ENCODE measurements at regions not wholly inside any gene's neighbourhood (a gene's known extent, or its start where the extent isn't known, plus 50 kb on each side); places are given as distances from the start of the nearest gene placed in this dataset.

GRCh38 chr12:67496581-67496980 lies 152.0 kb upstream of the DYRK2 start:
- DNase-seq (ENCODE audit: low spot score): no peak

DNA sequence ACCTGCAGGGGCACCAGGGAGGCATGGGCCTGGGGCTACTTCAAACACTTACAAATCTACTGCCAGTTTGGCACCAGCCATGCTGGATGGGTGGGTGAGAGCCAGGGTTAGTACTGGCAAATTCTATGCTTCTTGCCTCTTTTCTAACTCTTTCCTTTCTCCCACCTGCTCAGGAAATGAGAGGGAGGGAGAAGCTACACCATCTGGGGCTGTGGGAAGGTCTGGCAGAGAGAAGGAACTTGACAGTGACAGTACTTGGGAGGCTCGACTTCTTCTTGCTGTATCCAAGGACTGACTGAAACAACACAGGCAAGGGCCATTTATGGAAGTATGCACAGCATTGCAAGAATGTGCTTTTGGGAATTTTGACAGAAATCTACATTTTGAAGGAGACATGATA lies 149.6 kb upstream of the DYRK2 start:
- DNase-seq (ENCODE audit: low spot score): no peak

GRCh38 chr12:67501362-67501761 lies 147.2 kb upstream of the DYRK2 start:
- DNase-seq (ENCODE audit: low spot score): no peak

DNA sequence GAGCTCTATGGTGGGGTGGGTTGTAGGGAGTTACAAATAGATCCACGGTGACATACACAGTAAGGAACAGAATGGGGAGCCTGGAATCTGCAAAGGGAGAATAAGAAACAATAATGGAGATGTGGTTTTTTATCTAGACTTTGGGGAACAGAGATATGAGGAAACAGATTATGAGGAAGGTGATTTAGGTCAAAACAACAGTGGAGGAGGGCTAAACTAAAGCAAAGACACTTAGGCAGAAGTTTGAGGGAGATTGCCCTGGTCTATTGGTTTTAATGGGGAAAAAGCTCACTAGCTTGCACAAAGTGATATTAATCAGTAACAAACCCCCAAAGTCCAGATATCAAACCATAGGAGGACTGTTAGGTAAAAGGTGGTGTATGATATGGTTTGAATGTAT lies 144.5 kb upstream of the DYRK2 start:
- no peak for DNase-seq (ENCODE audit: low spot score)

- DNase-seq (ENCODE audit: low spot score): no peak
Observed at GRCh38 chr12:67506739-67507138, 141.8 kb upstream of the DYRK2 start.

DNA sequence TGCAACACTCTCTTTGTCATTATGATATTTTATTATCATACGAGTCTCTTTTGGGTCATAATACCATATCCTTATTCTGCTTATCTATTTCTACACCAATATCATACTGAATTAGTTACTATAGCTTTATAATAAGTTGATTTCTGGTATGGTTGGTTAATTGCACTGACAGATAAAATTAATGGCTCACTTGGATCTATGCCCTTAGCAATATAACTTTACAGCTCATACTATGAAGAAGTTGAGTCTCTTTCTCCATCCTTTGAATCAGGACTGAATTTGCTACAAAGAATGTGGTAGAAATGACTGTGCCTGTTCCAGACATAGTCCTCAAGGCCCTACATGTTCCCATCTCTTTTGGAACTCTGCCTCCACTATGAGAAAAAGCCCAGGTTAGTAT lies 139.7 kb upstream of the DYRK2 start:
- no peak for DNase-seq (ENCODE audit: low spot score)

GRCh38 chr12:67509666-67510386 lies 138.7 kb upstream of the DYRK2 start:
- DNase-seq (ENCODE audit: low spot score): no peak

GRCh38 chr12:67512061-67512460 lies 136.5 kb upstream of the DYRK2 start:
- DNase-seq (ENCODE audit: low spot score): no peak

DNA sequence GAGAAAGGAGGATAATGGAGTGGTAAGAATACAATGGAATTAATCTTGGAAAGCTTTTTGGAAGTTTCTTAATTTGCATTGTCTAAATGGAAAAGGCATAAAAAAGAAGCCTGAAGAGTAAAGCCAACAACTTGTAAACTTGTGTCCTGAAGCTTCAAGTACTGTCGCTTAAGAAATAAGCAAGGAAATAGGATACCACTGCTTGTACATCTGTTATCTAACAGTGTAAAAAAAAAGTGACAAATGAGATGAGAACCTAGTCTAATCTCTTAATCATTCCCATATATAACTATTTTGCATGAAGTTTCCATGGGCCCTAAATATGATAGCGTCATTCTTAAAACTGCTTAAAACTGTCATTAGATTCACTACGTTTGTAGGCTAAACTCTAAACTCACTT lies 134.0 kb upstream of the DYRK2 start:
- no peak for DNase-seq (ENCODE audit: low spot score)

DNA sequence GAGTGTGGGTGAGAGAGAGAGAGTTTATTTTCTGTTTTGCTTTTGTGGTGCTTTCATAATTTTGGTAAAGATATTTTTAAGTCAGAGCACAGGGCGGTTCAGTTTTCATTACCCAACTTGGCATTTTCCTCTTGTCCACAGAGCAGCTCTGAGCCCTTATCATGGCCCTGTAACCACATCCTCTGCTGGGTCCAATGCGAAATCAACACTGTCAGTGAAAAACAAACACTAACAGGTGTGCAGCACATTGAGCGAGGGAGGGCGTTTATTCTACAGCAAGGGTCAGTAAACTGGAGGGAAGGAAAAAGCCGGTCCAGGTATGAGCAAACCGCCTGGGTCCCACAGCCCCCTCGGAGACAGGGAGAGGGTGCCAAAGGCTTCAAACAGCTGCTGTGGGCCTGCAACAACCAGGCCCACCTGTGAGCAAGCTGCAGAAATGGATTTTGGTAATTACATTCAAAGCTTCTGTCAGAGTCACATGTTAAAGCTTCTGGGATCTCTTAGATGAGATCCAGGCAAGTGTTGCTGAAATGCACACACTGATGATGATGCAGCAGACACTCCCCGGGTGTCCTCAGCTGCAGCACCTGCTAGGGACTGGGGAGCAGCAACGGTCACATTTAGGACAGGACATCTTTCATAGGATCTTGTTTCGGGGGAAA lies 132.7 kb upstream of the DYRK2 start:
- no peak for DNase-seq (ENCODE audit: low spot score)

DNA sequence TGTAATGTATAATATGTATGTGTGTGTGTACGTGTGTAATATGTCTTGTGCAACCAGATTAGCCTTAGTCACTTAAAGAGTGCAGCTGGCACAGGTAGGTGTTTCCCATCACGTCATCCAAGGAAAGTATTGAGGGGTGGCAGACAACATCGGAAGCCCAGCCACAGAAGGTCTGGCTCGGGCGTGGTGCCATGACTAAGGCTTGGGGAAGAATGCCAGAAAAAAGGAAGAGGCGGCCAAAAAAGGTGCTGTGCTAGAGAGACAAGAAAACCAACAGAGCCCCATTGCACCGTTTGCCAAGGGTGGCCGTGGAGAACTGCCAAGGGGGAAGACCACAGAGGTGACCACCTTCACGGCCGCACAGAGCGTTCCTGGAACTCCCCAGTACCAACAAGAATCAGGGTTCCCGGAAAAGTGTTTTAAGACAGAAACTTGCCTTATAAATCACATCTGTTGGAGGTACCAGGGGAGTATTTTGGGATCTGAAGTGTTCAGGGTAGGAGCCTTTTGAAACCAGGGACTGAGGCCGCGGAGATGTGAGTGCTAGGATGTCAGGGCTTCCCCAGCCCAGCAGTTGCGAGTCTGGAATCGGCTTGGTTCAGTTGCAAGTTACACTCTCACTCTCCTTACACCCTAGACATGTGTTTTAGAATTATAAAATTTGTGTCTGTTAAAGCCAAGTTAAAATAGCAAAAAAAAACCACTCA lies 131.2 kb upstream of the DYRK2 start:
- DNase-seq (ENCODE audit: low spot score): no peak

DNA sequence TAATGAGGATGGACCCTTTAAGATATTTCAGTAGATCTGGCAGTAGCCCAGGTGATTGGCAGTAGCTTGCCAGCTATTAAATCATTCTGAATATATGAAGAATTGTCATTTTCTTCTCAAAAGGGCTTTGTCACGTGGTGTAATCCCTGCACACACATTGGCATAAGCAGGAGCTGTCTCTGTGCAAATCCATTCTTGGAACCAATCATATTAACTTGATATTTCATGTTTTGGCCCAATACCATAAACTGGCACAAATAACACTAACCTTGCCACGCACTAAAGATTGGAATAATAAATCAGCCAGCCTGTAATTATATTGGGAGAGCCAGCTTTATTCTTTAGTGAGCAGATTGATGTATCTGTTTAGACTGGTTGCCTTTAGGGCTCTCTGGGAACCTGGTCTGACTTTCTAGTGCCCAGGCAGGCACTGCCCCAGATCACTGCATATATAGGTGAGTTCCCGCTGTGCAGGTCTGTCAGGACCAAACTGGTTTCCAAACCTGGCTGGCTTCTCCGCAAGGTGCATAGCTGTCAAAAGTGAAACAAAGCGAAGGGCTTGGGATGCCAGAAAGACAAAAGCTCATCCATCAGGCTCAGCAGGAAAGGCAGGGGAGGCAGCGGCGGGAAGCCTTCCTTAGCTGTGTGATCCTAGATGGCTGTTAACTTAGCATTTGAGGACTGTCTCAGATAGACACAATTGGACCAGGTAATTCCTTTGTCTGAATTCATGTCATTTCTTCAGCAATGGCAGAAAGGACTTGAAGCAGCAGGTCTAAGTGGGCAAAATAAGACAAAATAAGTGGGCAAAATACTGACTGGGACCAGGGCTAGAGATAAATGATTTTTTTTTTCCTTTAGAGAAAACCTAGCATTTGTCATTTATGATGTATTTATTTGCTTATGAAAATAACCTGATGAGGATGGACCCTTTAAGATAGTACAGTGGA lies 128.8 kb upstream of the DYRK2 start:
- no peak for DNase-seq (ENCODE audit: low spot score)

- no peak for DNase-seq (ENCODE audit: low spot score)
Observed at GRCh38 chr12:67520606-67521005, 127.9 kb upstream of the DYRK2 start.

DNA sequence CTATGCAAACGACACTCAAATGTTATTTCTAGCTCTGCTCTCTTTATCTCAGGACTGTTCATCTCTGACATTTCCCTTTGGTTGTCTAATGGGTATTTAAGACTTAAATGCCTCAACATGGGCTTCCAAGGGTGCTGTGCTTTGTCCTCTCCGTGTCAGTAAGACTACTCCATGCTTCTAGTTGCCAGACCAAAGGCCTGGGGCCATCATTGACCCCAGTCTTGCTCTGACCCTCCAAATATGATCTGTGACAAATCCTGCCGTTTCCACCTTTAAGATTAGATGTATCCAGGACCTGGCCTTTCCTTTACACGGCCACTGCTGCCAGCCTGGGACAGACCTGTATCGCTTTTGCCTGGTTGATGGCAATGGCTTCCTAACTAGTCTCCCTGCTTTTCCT lies 126.3 kb upstream of the DYRK2 start:
- no peak for DNase-seq (ENCODE audit: low spot score)

- DNase-seq (ENCODE audit: low spot score): no peak
Observed at GRCh38 chr12:67523538-67523937, 125.0 kb upstream of the DYRK2 start.

DNA sequence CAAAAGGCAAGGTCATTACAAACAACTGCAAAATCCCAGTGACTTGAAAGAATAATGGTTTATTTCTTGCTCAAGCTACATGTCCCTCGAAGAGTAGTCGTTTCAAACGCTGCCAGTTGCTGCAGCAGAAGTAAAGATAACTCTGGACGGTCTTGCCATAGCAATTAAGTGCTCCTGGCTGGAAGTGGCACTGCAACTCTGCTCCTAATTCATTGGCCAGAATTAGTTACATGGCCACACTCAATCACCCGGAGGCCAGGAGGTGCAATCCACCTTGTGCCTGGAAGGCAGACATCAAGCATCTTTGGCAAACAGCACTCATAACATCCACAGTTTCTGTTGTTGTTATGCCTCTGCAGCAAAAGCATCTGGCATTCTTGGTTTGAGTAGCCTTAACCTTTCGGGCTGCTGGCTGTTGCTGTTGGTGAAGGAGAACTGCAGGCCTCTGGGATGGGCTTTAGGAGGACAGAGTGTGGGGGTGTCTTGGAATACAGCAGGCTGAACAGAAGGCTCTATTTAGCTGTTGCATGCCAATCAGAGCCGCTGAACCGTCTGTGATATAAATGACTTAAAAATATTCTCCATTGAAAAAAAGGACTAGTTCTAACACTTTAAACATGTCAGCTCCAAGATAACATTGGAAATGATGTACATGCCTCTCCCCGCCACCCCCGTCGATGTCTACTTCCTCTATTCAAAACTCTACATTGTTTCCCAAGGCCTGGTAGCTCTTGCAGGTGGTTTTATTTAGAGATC lies 123.5 kb upstream of the DYRK2 start:
- DNase-seq (ENCODE audit: low spot score): no peak

DNA sequence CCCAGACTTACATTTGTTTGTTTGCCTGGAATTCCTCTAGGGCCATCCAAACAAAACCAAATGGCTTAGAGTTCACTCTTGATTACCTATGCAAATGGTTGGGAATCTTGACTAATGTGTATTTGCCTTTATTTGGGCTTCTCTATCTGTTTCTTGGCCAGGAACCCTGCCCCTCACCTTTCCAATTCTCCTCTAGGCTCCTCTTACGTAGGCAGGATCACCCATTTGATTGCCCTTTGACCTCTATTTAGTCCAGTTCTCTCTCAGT lies 123.0 kb upstream of the DYRK2 start:
- no peak for DNase-seq (ENCODE audit: low spot score)

GRCh38 chr12:67526129-67526528 lies 122.4 kb upstream of the DYRK2 start:
- DNase-seq (ENCODE audit: low spot score): no peak

DNA sequence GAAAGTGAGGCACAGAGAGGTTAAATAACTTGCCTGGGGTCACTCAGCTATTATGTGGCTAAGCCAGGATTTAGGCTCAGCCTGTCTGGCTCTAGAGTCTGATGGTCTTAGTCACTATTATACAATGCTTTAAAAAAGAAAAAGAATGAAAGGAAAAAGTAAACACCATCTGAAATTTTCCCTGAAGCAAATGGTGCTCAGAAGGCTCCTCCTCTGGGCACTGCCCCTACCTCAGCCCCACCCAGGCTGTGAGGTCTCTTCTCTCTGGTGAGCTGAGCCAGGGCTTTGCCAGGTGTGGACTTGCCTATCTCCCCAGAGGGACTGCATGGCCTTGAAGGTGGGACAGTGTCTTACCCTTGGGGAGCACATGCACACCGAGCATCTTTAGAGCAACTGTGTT lies 117.5 kb upstream of the DYRK2 start:
- DNase-seq (ENCODE audit: low spot score): no peak

- no peak for DNase-seq (ENCODE audit: low spot score)
Observed at GRCh38 chr12:67531501-67531900, 117.0 kb upstream of the DYRK2 start.

GRCh38 chr12:67533159-67533558 lies 115.4 kb upstream of the DYRK2 start:
- no peak for DNase-seq (ENCODE audit: low spot score)

DNA sequence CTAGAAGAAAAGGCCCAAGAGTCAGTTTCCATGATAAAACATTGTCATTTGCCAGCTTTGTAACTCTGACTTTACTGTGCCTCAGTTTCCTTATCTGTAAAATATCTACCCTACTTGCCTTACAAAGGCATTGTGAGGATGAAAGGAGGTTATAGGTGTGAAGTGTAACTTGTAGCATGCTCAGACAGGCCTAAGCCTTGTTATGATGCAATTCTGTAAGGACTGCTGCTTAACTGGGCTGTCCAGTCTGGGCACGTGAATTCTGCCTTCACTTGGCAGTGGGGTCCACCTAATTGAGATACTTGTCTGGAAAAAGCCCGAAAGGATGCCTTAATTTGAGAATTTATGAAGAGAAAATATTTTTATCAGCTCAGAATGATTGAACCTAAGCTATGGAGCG lies 114.5 kb upstream of the DYRK2 start:
- no peak for DNase-seq (ENCODE audit: low spot score)
